PC-9 (cell line): ENCODE measurements at regions not wholly inside any gene's neighbourhood (a gene's known extent, or its start where the extent isn't known, plus 50 kb on each side); places are given as distances from the start of the nearest gene placed in this dataset.

Experiments
- BruUV-seq: library from RNA; stranded (reverse); fragments of 400-500 nt; replicated peaks from 2 replicates; lab custom pipeline; 2021; lab: Mats Ljungman, UMichigan
- CTCF ChIA-PET: fragments of 300-600 bp; sonication (Branson Sonifier 250); formaldehyde crosslinking; loops from one replicate; lab custom pipeline; 2022; ENCODE audit warnings: antibody characterized with exemption; lab: Charles Lee
- POLR2A ChIA-PET: fragments of 300-600 bp; sonication (Branson Sonifier 250); formaldehyde crosslinking; loops from one replicate; lab custom pipeline; 2022; ENCODE audit warnings: antibody characterized with exemption; ENCODE audit not compliant: unreplicated experiment; lab: Charles Lee
- DNase-seq, 2 experiments: peaks; one replicate each; pipeline versions ENCODE4 v3.0.0 to v3.0.0-alpha.2; 2015 to 2022; ENCODE audit warnings: mixed read lengths in 1 of 2
- H2AFZ ChIP-seq: fragments of 200-600 bp; sonication (generic); 2 replicates; pipeline ENCODE4 v1.8.1; 2017; ENCODE audit warnings: antibody characterized with exemption
- H3F3A ChIP-seq: fragments of 200-600 bp; sonication (generic); 2 replicates; pipeline ENCODE4 v1.8.1; 2017; ENCODE audit warnings: antibody characterized with exemption, mild to moderate bottlenecking, low read depth; ENCODE audit not compliant: insufficient read depth
- H3K27ac ChIP-seq: fragments of 200-600 bp; sonication (generic); 2 replicates; pipeline ENCODE4 v1.6.1; 2016; ENCODE audit warnings: mixed run types
- H3K27me3 ChIP-seq: fragments of 200-600 bp; sonication (generic); 2 replicates; pipeline ENCODE4 v1.6.1; 2016; ENCODE audit warnings: low read depth, mixed run types; ENCODE audit not compliant: insufficient read depth
- H3K36me3 ChIP-seq: fragments of 200-600 bp; sonication (generic); 2 replicates; pipeline ENCODE4 v1.6.1; 2016; ENCODE audit warnings: low read depth, mixed run types
- H3K4me1 ChIP-seq: fragments of 200-600 bp; sonication (generic); replicated peaks from 2 replicates; pipeline ENCODE4 v1.6.1; 2016; ENCODE audit warnings: mixed run types; ENCODE audit not compliant: insufficient read depth
- H3K4me2 ChIP-seq: fragments of 200-600 bp; sonication (generic); 2 replicates; pipeline ENCODE4 v1.6.1; 2017; ENCODE audit warnings: mixed run types
- H3K4me3 ChIP-seq: fragments of 200-600 bp; sonication (generic); 2 replicates; pipeline ENCODE4 v1.6.1; 2016; ENCODE audit warnings: mixed run types
- H3K79me2 ChIP-seq: fragments of 200-600 bp; sonication (generic); 2 replicates; pipeline ENCODE4 v1.6.1; 2017; ENCODE audit warnings: low read depth, mixed run types
- H3K9me2 ChIP-seq: fragments of 200-600 bp; sonication (generic); 2 replicates; pipeline ENCODE4 v1.8.1; 2017; ENCODE audit warnings: mild to moderate bottlenecking; ENCODE audit not compliant: insufficient read depth
- H3K9me3 ChIP-seq: fragments of 200-600 bp; sonication (generic); 2 replicates; pipeline ENCODE4 v1.8.1; 2016; ENCODE audit warnings: low read depth; ENCODE audit not compliant: insufficient read depth
- H4K20me1 ChIP-seq: fragments of 200-600 bp; sonication (generic); 2 replicates; pipeline ENCODE4 v1.8.1; 2017; ENCODE audit not compliant: insufficient read depth
- EZH2 ChIP-seq: fragments of 200-600 bp; sonication (generic); IDR thresholded peaks from 2 replicates; pipeline ENCODE4 v1.8.0; 2017; ENCODE audit warnings: antibody characterized with exemption, low read depth
- intact Hi-C: fragments of 100-400 bp; cut with micrococcal nuclease; formaldehyde crosslinking; loops from one replicate; pipeline ENCODE4 v1.10.0; 2022; ENCODE audit not compliant: unreplicated experiment
- TF ChIP-seq, protein P1 (sequence below): fragments of 200-600 bp; sonication (generic); conservative IDR thresholded peaks from 2 replicates; pipeline ENCODE4 v1.6.1; 2017; ENCODE audit warnings: mixed run types, antibody characterized with exemption, mild to moderate bottlenecking, moderate library complexity

GRCh38 chr18:34311468-34311867 lies 86.8 kb upstream of the NOL4 start:
- no peak for TF ChIP-seq EZH2
- TF ChIP-seq, protein P1, sequence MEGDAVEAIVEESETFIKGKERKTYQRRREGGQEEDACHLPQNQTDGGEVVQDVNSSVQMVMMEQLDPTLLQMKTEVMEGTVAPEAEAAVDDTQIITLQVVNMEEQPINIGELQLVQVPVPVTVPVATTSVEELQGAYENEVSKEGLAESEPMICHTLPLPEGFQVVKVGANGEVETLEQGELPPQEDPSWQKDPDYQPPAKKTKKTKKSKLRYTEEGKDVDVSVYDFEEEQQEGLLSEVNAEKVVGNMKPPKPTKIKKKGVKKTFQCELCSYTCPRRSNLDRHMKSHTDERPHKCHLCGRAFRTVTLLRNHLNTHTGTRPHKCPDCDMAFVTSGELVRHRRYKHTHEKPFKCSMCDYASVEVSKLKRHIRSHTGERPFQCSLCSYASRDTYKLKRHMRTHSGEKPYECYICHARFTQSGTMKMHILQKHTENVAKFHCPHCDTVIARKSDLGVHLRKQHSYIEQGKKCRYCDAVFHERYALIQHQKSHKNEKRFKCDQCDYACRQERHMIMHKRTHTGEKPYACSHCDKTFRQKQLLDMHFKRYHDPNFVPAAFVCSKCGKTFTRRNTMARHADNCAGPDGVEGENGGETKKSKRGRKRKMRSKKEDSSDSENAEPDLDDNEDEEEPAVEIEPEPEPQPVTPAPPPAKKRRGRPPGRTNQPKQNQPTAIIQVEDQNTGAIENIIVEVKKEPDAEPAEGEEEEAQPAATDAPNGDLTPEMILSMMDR = no peak
- no peak overlapping the region for H3K4me2 ChIP-seq
- ChIA-PET POLR2A (no interaction called here), CTCF (no interaction called here)
- no TSS peak for BruUV-seq
- no peaks in the 10 kb centered on the region for H3K27me3 ChIP-seq
- H3K9me2 ChIP-seq = no peaks in the 10 kb centered on the region
- H3K4me1 ChIP-seq = no peaks in the 10 kb centered on the region
- H3K36me3 ChIP-seq = no peaks in the 10 kb centered on the region
- H3K4me3 ChIP-seq = no peak overlapping the region
- no peak for DNase-seq
- intact Hi-C loops = no loop called here
- H3K79me2 ChIP-seq = no peaks in the 10 kb centered on the region
- no peak overlapping the region for H2AFZ ChIP-seq
- H3K9me3 ChIP-seq = no peaks in the 10 kb centered on the region
- H3F3A ChIP-seq = no peaks in the 10 kb centered on the region
- H3K27ac ChIP-seq = no peak overlapping the region
- no peaks in the 10 kb centered on the region for H4K20me1 ChIP-seq

DNA sequence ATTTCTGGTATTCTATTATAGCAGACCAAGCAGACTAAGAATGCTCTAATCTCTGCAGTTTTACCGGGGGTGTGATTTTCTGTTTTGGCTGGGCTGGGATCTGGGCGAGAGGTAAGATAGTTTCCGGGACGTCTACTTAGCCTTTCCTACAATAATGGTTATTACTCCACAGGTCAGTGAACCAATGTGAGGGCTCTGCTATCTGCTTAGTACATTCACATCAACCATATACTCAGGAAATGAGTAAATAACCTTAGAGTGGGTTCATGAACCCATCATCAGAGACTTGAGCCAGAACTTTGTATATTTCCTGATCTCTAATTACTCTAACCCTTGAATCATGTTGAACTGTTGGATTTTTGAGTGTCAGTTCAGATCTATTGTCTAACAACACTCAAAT lies 90.1 kb upstream of the NOL4 start:
- Histone ChIP-seq H3K27ac (no peak overlapping the region), H3K36me3 (no peaks in the 10 kb centered on the region), H2AFZ (no peak overlapping the region), H3K9me2 (no peaks in the 10 kb centered on the region), H3F3A (no peaks in the 10 kb centered on the region), H3K79me2 (no peaks in the 10 kb centered on the region), H3K4me1 (no peaks in the 10 kb centered on the region), H3K27me3 (no peaks in the 10 kb centered on the region), H3K4me3 (no peak overlapping the region), H3K9me3 (no peaks in the 10 kb centered on the region), H3K4me2 (no peak overlapping the region), H4K20me1 (no peaks in the 10 kb centered on the region)
- no peak for DNase-seq
- POLR2A ChIA-PET = no interaction called here
- CTCF ChIA-PET = no interaction called here
- intact Hi-C loops = no loop called here
- BruUV-seq = no TSS peak
- TF ChIP-seq, protein P1 = no peak
- TF ChIP-seq EZH2 = no peak

GRCh38 chr18:34315591-34316352 lies 91.1 kb upstream of the NOL4 start:
- H3K4me1 ChIP-seq = no peaks in the 10 kb centered on the region
- H4K20me1 ChIP-seq = no peaks in the 10 kb centered on the region
- no peaks in the 10 kb centered on the region for H3K9me3 ChIP-seq
- POLR2A ChIA-PET = no interaction called here
- H3K27me3 ChIP-seq = no peaks in the 10 kb centered on the region
- no peaks in the 10 kb centered on the region for H3K9me2 ChIP-seq
- H3K79me2 ChIP-seq = no peaks in the 10 kb centered on the region
- H3K4me2 ChIP-seq = no peak overlapping the region
- H3F3A ChIP-seq = no peaks in the 10 kb centered on the region
- H3K4me3 ChIP-seq = no peak overlapping the region
- TF ChIP-seq EZH2 = no peak
- TF ChIP-seq, protein P1 = no peak
- CTCF ChIA-PET = no interaction called here
- BruUV-seq = no TSS peak
- intact Hi-C loops = no loop called here
- H3K27ac ChIP-seq = no peak overlapping the region
- no peaks in the 10 kb centered on the region for H3K36me3 ChIP-seq
- no peak overlapping the region for H2AFZ ChIP-seq
- DNase-seq = no peak
